Skin epidermis (tissue), 12 donors: ENCODE measurements at regions not wholly inside any gene's neighbourhood (a gene's known extent, or its start where the extent isn't known, plus 50 kb on each side); places are given as distances from the start of the nearest gene placed in this dataset.

Experiments
- H3K27ac ChIP-seq, 21 experiments: fragments of 200-600 bp; sonication (generic) in 11 of 21; one replicate each; pipeline ENCODE4 v1.5.0; 2020; ENCODE audit warnings: mild to moderate bottlenecking in 3 of 21, inconsistent platforms in 2 of 21, moderate library complexity in 2 of 21
- H3K4me3 ChIP-seq, 7 experiments: fragments of 200-600 bp; sonication (generic) in 2 of 7; one replicate each; pipeline ENCODE4 v1.5.0; 2020; ENCODE audit warnings: inconsistent platforms in 2 of 7, mild to moderate bottlenecking in 2 of 7, moderate library complexity in 1 of 7

GRCh38 chr9:19969721-19970120, 180.9 kb upstream of the SLC24A2 start:
- H3K4me3 ChIP-seq, result no peak overlapping the region
- no peak overlapping the region for H3K27ac ChIP-seq

- no peak overlapping the region for H3K4me3 ChIP-seq
- H3K27ac ChIP-seq, result no peak overlapping the region
Observed at GRCh38 chr9:19967888-19968459, 179.1 kb upstream of the SLC24A2 start.

GRCh38 chr9:19967216-19967887, 178.5 kb upstream of the SLC24A2 start:
- no peak overlapping the region for H3K27ac ChIP-seq
- no peak overlapping the region for H3K4me3 ChIP-seq

GRCh38 chr9:19965336-19965735, 176.5 kb upstream of the SLC24A2 start:
- Histone ChIP-seq H3K27ac (no peak overlapping the region), H3K4me3 (no peak overlapping the region)

GRCh38 chr9:19947996-19948395, 159.2 kb upstream of the SLC24A2 start:
- Histone ChIP-seq H3K4me3 (no peak overlapping the region), H3K27ac (no peak overlapping the region)

GRCh38 chr9:19946441-19947109, 157.7 kb upstream of the SLC24A2 start:
- H3K27ac ChIP-seq, result no peak overlapping the region

GRCh38 chr9:19941874-19942273, 153.0 kb upstream of the SLC24A2 start:
- Histone ChIP-seq H3K4me3 (no peak overlapping the region), H3K27ac (no peak overlapping the region)

More at GRCh38 chr9:19946441-19947109, 157.7 kb upstream of the SLC24A2 start:
- no peak overlapping the region for H3K4me3 ChIP-seq

GRCh38 chr9:19940811-19941535, 152.1 kb upstream of the SLC24A2 start:
- Histone ChIP-seq H3K27ac (no peak overlapping the region), H3K4me3 (no peak overlapping the region)

GRCh38 chr9:19939734-19940278, 151.0 kb upstream of the SLC24A2 start:
- H3K4me3 ChIP-seq, result no peak overlapping the region

GRCh38 chr9:19938990-19939733, 150.3 kb upstream of the SLC24A2 start:
- no peak overlapping the region for H3K4me3 ChIP-seq
- H3K27ac ChIP-seq, result no peak overlapping the region

More at GRCh38 chr9:19939734-19940278, 151.0 kb upstream of the SLC24A2 start:
- no peak overlapping the region for H3K27ac ChIP-seq

- Histone ChIP-seq H3K4me3 (no peak overlapping the region), H3K27ac (no peak overlapping the region)
Observed at GRCh38 chr9:19937121-19937520, 148.3 kb upstream of the SLC24A2 start.

- H3K4me3 ChIP-seq, result no peak overlapping the region
- no peak overlapping the region for H3K27ac ChIP-seq
Observed at GRCh38 chr9:19936598-19936997, 147.8 kb upstream of the SLC24A2 start.

GRCh38 chr9:19935422-19935821, 146.6 kb upstream of the SLC24A2 start:
- H3K4me3 ChIP-seq, result no peak overlapping the region

GRCh38 chr9:19934301-19934871, 145.5 kb upstream of the SLC24A2 start:
- peak overlapping the region; percentile 14 to 53 (median 33) for H3K4me3 ChIP-seq
- peak overlapping the region in 1 of 21 experiments; percentile 16 for H3K27ac ChIP-seq

More at GRCh38 chr9:19935422-19935821, 146.6 kb upstream of the SLC24A2 start:
- no peak overlapping the region for H3K27ac ChIP-seq

GRCh38 chr9:19931098-19931890, 142.5 kb upstream of the SLC24A2 start:
- Histone ChIP-seq H3K4me3 (no peak overlapping the region), H3K27ac (no peak overlapping the region)

- Histone ChIP-seq H3K27ac (no peak overlapping the region), H3K4me3 (no peak overlapping the region)
Observed at GRCh38 chr9:19927560-19927959, 138.7 kb upstream of the SLC24A2 start.

GRCh38 chr9:19926774-19927173, 137.9 kb upstream of the SLC24A2 start:
- Histone ChIP-seq H3K27ac (peak overlapping the region in 2 of 21 experiments; percentile 13 to 16), H3K4me3 (no peak overlapping the region)
